ENCODE measurements at regions not wholly inside any gene's neighbourhood (a gene's known extent, or its start where the extent isn't known, plus 50 kb on each side); places are given as distances from the start of the nearest gene placed in this dataset. TPM values are rescaled to one million over a fixed set of nuclear protein-coding genes. Genes with fewer than 3 reads are reported as not detected.
"Not testable (repeated sequence)": the region's sequence is repeated elsewhere in the genome, so short reads cannot be mapped to it uniquely, and the experiment has no call there.

- H3K27ac ChIP-seq; H3K36me3 ChIP-seq; ATAC-seq; H3K27me3 ChIP-seq (ENCODE audit: low read depth); H3K4me1 ChIP-seq; H3K9me3 ChIP-seq; H3K4me3 ChIP-seq; DNase-seq; intact Hi-C loops (cut with DNase I): not testable (repeated sequence)
Observed at GRCh38 chr3:75590382-75590781, 73.7 kb upstream of the FRG2C start.

GRCh38 chr3:75604286-75604934 lies 59.7 kb upstream of the FRG2C start:
- H3K4me3 ChIP-seq; H3K27ac ChIP-seq; ATAC-seq; H3K36me3 ChIP-seq; H3K27me3 ChIP-seq (ENCODE audit: low read depth); intact Hi-C loops (cut with DNase I); H3K4me1 ChIP-seq; DNase-seq; H3K9me3 ChIP-seq: not testable (repeated sequence)

GRCh38 chr3:75607996-75608395 lies 56.1 kb upstream of the FRG2C start:
- H3K27me3 ChIP-seq (ENCODE audit: low read depth), result peaks cover 11% of the 10 kb centered on the region
- DNase-seq; H3K9me3 ChIP-seq; H3K36me3 ChIP-seq; H3K4me3 ChIP-seq; H3K27ac ChIP-seq; intact Hi-C loops (cut with DNase I); H3K4me1 ChIP-seq; ATAC-seq: not testable (repeated sequence)

- H3K9me3 ChIP-seq; H3K4me3 ChIP-seq; DNase-seq; ATAC-seq; intact Hi-C loops (cut with DNase I); H3K36me3 ChIP-seq; H3K27ac ChIP-seq; H3K4me1 ChIP-seq: not testable (repeated sequence)
- H3K27me3 ChIP-seq (ENCODE audit: low read depth), result peaks cover 11% of the 10 kb centered on the region
Observed at GRCh38 chr3:75609598-75609997, 54.5 kb upstream of the FRG2C start.

- no peak for ATAC-seq
Observed at GRCh38 chr3:75610773-75611172, 53.4 kb upstream of the FRG2C start.

GRCh38 chr3:75611724-75612460 lies 52.2 kb upstream of the FRG2C start:
- intact Hi-C loops (cut with DNase I); H3K4me1 ChIP-seq; H3K4me3 ChIP-seq; H3K9me3 ChIP-seq; H3K36me3 ChIP-seq; H3K27ac ChIP-seq; DNase-seq; ATAC-seq: not testable (repeated sequence)
- peaks cover 11% of the 10 kb centered on the region for H3K27me3 ChIP-seq (ENCODE audit: low read depth)

More at GRCh38 chr3:75610773-75611172, 53.4 kb upstream of the FRG2C start:
- Histone ChIP-seq H3K9me3 (no peaks in the 10 kb centered on the region), H3K4me1 (no peaks in the 10 kb centered on the region), H3K4me3 (no peak overlapping the region), H3K27me3 (ENCODE audit: low read depth) (peaks cover 11% of the 10 kb centered on the region), H3K27ac (no peak overlapping the region), H3K36me3 (no peaks in the 10 kb centered on the region)
- no peak for TF ChIP-seq CTCF (IDR thresholded peaks at IDR 0.05)
- DNase-seq, result no peak
- intact Hi-C loops (cut with DNase I), result no loop called here

Small RNA genes lying in the stretch of these regions (microRNA-seq; reads per million reads assigned to microRNA genes)
- gene MIR4444-2 (ENCODE audit: borderline number of aligned reads), result not detected

Data from lower lobe of right lung (tissue), 2 donors.